Esophagus (tissue), 2 donors: ENCODE measurements at regions not wholly inside any gene's neighbourhood (a gene's known extent, or its start where the extent isn't known, plus 50 kb on each side); places are given as distances from the start of the nearest gene placed in this dataset.

ENCODE experiments used
- H3K27ac ChIP-seq, 2 donors: one replicate each; pipeline ENCODE4 v1.5.1; 2013; ENCODE audit warnings: low read depth in 2 of 2, mild to moderate bottlenecking in 2 of 2, inconsistent platforms in 1 of 2, low read length in 1 of 2, moderate library complexity in 1 of 2
- H3K27me3 ChIP-seq, 2 donors: one replicate each; pipeline ENCODE4 v1.6.1; 2013; ENCODE audit warnings: low read length in 2 of 2, control low read depth in 1 of 2, mild to moderate bottlenecking in 1 of 2; ENCODE audit not compliant: insufficient read depth in 2 of 2, control insufficient read depth in 1 of 2
- H3K36me3 ChIP-seq, 2 donors: one replicate each; pipeline ENCODE4 v1.6.1; 2013; ENCODE audit warnings: low read length in 1 of 2; ENCODE audit not compliant: control insufficient read depth in 2 of 2, insufficient read depth in 2 of 2
- H3K4me1 ChIP-seq, 2 donors: one replicate each; pipeline ENCODE4 v1.6.1; 2013; ENCODE audit warnings: low read length in 1 of 2; ENCODE audit not compliant: control insufficient read depth in 2 of 2, insufficient read depth in 2 of 2
- H3K4me3 ChIP-seq, 2 donors: one replicate each; pipeline ENCODE4 v1.5.1; 2013; ENCODE audit warnings: low read length in 2 of 2, mild to moderate bottlenecking in 2 of 2, low read depth in 1 of 2, moderate library complexity in 1 of 2
- H3K9me3 ChIP-seq, 2 donors: one replicate each; pipeline ENCODE4 v1.6.1; 2013; ENCODE audit warnings: mild to moderate bottlenecking in 2 of 2, low read depth in 1 of 2, low read length in 1 of 2, moderate library complexity in 1 of 2; ENCODE audit not compliant: control insufficient read depth in 2 of 2, insufficient read depth in 1 of 2
- WGBS, 2 donors: extraction: QIAGEN DNeasy Blood & Tissue Kit; methylation state at CpG; one replicate each; pipeline ENCODE4 v1.1.7; 2013; 5-methylcytosine and 5-hydroxymethylcytosine counted together
- donor health status: healthy with polysubstance abuse.
- donor health status: Bipolar disorder and iron deficiency.

DNA sequence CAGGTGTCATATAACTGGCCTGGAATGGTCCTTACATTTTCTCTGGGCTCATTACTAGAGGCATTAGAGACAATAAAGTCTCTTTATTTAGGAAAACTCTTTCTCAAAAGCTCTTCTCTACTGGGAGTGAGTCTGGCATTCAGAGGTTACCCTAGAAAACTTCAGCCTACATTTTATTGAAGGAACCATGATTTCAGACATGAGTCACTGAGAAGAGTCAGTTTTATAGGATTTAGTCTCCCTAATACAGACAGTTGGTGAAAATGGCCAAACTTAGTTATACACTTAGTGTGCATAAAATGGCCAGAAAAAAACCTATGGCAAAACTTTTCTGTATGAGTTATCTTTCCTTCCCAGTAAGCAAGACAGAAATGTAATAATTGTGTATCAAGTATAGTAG lies 689.4 kb downstream of the ZEB2 start:
- no peak overlapping the region for H3K4me3 ChIP-seq
- no peak overlapping the region for H3K27ac ChIP-seq
- no peaks in the 10 kb centered on the region for H3K27me3 ChIP-seq
- H3K4me1 ChIP-seq = no peaks in the 10 kb centered on the region
- no peaks in the 10 kb centered on the region for H3K9me3 ChIP-seq
- no peaks in the 10 kb centered on the region for H3K36me3 ChIP-seq

DNA sequence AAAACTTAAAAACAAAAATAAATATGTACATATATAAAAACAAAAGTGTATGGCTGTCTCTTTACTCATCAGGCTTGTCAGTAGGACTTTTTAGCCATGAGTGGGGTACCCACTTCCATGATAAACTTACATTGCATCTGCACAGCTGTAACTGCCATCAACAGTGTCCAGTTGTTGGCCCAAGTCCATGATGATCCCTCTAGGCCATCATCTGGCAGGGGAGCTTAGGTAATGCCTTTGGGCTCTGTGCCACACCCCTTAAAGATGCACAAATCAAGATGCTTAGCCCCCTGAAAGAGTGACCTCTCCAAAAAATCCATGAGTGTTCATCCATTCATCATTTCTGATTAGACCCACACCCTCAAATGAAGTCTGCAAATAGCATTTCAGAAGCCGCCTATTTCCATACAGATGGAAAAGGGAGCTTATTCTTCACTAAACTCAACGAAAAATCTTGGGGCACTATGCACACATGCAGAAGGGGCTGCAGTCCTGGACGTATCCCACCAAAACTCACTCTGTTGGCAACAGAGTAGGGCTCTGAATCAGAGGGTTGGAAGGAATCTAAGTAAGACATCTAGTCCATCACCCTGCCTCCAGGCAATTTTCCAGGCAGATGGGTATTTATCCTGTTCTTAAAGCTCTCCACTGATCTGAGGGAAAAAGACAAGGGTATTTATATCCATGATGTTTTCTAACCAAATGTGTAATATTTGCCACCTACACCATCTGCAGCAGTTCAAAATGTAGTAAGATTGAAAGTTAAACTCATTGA lies 691.0 kb downstream of the ZEB2 start:
- H3K27me3 ChIP-seq = peaks cover 0 to 3% of the 10 kb centered on the region in 2 donors
- H3K4me3 ChIP-seq = no peak overlapping the region
- H3K4me1 ChIP-seq = no peaks in the 10 kb centered on the region
- no peaks in the 10 kb centered on the region for H3K9me3 ChIP-seq
- no peak overlapping the region for H3K27ac ChIP-seq
- WGBS, 2 donors = 68 to 76% methylated on average over 3 of the region's 3 CpGs
- no peaks in the 10 kb centered on the region for H3K36me3 ChIP-seq

DNA sequence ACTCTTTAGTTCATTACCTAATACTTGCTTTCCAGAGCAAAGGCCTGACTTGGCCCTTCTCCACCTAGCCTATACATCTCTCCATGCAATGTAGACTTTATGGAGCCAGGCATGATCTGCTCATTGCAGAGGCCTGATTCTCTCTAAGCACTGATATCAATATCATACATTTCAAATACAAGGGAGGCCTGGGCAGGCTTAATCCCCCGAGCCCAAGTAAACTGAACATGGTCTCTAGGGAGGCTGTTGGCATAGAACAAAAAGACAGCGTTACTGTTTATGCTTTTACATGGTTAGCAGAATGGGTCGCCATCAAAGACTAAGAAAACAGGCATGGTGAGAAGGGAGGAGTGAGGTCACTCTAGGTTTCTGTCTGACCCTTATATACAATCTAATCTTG lies 695.1 kb downstream of the ZEB2 start:
- H3K4me1 ChIP-seq = no peaks in the 10 kb centered on the region
- no peaks in the 10 kb centered on the region for H3K36me3 ChIP-seq
- H3K27me3 ChIP-seq = peaks cover 0 to 3% of the 10 kb centered on the region in 2 donors
- no peak overlapping the region for H3K27ac ChIP-seq
- WGBS, 2 donors = 59 to 69% methylated on average over 3 of the region's 3 CpGs
- no peak overlapping the region for H3K4me3 ChIP-seq
- no peaks in the 10 kb centered on the region for H3K9me3 ChIP-seq

DNA sequence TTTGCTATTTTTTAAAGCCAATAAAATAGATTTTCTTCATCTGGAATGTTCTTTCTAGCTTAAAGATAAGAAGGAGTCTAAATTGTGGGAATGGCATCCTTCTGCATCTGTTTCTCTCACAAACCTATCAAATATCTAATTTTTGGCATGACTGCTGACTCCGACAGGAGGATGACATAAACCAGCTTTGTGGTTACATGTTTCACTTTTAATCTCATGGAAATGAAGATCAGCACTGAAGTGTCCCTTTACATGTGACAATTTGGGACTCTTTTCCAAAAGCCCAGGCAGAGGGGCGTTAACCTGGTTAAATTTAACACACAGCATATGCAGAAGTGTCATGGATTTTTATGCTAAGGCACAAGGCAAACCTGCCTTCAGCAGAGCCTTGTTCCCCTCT lies 694.7 kb downstream of the ARHGAP15 start:
- 45 to 55% methylated on average over 2 of the region's 2 CpGs for WGBS, 2 donors

DNA sequence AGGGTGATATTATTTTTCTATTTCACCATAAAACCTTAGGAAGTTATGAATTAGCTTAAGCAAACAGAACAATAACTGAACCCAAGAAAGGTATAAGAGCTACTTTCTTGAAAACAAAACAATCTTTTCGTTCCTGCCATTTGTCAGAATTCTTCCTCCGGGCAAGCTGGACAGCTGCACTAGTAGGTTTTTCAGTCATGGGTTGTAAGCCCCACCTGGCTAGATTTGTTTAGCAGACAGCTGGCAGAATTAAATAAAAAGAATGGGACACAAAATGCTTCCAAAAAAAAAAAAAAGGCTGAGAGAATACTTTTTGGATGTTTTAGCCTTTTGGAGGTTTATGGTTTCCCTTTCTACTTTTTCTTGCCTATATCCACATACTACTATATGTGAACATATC lies 694.1 kb downstream of the ARHGAP15 start:
- Histone ChIP-seq H3K36me3 (no peaks in the 10 kb centered on the region), H3K4me3 (no peak overlapping the region), H3K4me1 (no peaks in the 10 kb centered on the region), H3K9me3 (no peaks in the 10 kb centered on the region), H3K27ac (no peak overlapping the region), H3K27me3 (peaks cover 0 to 3% of the 10 kb centered on the region in 2 donors)
- WGBS, 2 donors = 42 to 70% methylated on average over 2 of the region's 2 CpGs

More for the DNA sequence above, 694.7 kb downstream of the ARHGAP15 start:
- peaks cover 0 to 3% of the 10 kb centered on the region in 2 donors for H3K27me3 ChIP-seq
- H3K4me1 ChIP-seq = no peaks in the 10 kb centered on the region
- H3K9me3 ChIP-seq = no peaks in the 10 kb centered on the region
- no peak overlapping the region for H3K27ac ChIP-seq
- no peaks in the 10 kb centered on the region for H3K36me3 ChIP-seq
- H3K4me3 ChIP-seq = no peak overlapping the region

DNA sequence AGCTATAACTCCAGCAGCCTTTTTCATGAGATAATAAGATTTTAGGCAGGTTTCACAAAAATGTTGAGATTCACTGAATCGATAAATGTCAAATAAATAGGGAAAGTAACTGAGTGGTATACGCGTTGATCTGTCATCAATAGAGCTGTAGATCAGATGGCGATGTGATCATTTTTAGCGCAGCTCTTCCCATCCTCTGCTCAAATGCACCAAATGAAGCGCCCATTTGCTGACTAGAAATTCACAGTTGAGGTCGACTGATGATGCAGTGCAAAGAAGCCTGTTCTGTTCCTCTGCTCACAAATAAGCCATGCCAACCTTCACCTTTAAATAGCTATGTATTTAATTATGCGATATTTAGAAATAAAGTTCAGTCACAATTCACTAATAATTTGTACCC lies 693.5 kb downstream of the ARHGAP15 start:
- H3K27ac ChIP-seq = no peak overlapping the region
- H3K9me3 ChIP-seq = no peaks in the 10 kb centered on the region
- H3K36me3 ChIP-seq = no peaks in the 10 kb centered on the region
- H3K4me1 ChIP-seq = no peaks in the 10 kb centered on the region
- H3K27me3 ChIP-seq = peaks cover 0 to 3% of the 10 kb centered on the region in 2 donors
- no peak overlapping the region for H3K4me3 ChIP-seq
- WGBS, 2 donors = 95 to 96% methylated on average over 8 of the region's 8 CpGs

DNA sequence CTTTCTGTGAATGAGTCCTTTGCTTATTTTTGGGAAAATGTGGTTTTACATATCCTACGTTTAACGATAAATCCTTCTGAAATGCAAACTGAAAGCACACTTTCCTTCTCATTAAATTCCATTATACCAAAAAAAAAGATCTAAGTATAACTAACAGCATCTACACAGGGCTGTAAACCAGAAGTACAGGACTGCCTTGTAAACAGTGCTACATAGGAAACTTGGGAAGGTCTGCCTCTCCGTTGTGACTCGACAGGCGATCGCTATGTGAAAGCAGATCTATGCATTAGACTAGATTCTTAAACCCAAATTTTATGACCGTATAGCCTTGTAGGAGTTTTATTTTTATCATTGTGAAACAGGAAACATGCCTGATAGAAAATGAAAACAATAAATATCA lies 690.5 kb downstream of the ARHGAP15 start:
- Histone ChIP-seq H3K9me3 (no peaks in the 10 kb centered on the region), H3K4me3 (no peak overlapping the region), H3K36me3 (no peaks in the 10 kb centered on the region), H3K27me3 (peaks cover 0 to 3% of the 10 kb centered on the region in 2 donors), H3K27ac (no peak overlapping the region), H3K4me1 (no peaks in the 10 kb centered on the region)
- WGBS, 2 donors = 85 to 88% methylated on average over 7 of the region's 7 CpGs

DNA sequence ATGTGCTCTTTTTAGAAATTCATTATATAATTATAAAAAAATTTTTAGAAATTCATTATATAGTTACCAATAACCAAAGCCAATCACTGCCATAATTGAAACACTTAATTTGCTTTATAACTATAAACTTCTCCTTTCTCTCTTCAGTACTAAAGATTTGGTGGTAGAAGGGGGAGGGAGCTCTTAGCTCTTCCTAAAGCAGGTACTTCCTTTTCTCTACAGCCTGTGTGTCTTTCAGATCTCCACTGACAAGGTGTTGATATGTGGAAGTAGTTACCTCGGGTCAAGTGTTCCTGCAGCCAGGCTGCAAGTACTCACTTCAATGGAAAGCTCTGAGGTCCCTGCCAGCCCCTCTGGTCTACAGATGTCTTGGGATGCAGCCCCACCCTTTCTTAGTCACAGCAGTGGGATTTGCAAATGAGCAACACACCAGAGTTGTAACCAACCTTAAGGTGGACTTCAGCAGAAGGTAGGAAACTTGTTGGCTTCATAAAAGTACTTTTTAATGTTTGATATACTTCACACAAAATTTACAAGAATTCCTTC lies 690.0 kb downstream of the ARHGAP15 start:
- Histone ChIP-seq H3K4me1 (no peaks in the 10 kb centered on the region), H3K27ac (no peak overlapping the region), H3K9me3 (no peaks in the 10 kb centered on the region), H3K4me3 (no peak overlapping the region), H3K36me3 (no peaks in the 10 kb centered on the region), H3K27me3 (no peaks in the 10 kb centered on the region)
- WGBS, 2 donors = 34 to 40% methylated on average over 1 of the region's 1 CpG
